Endothelial cell of umbilical vein (primary cell): ENCODE measurements at regions not wholly inside any gene's neighbourhood (a gene's known extent, or its start where the extent isn't known, plus 50 kb on each side); places are given as distances from the start of the nearest gene placed in this dataset.

ENCODE experiments used
- CTCF ChIP-seq, 2 donors: IDR thresholded peaks; 1 replicate in 1 of 2; 2 replicates in 1 of 2; pipeline ENCODE4 v1.5.1; 2011; ENCODE audit warnings: low read length in 2 of 2, mild to moderate bottlenecking in 2 of 2, moderate library complexity in 2 of 2, control low read depth in 1 of 2, inconsistent platforms in 1 of 2, low read depth in 1 of 2; ENCODE audit not compliant: insufficient read depth in 1 of 2; ENCODE audit errors: extremely low read depth in 1 of 2
- EZH2 ChIP-seq: IDR thresholded peaks from 2 replicates; pipeline ENCODE4 v1.6.1; 2012; ENCODE audit warnings: borderline replicate concordance, low read depth, mild to moderate bottlenecking, moderate library complexity, low read length, inconsistent platforms; ENCODE audit not compliant: severe bottlenecking
- JUN ChIP-seq: IDR thresholded peaks from 2 replicates; pipeline ENCODE4 v1.6.1; 2011; ENCODE audit warnings: borderline replicate concordance, low read depth; ENCODE audit not compliant: insufficient read length, insufficient read depth
- MAX ChIP-seq: IDR thresholded peaks from 2 replicates; pipeline ENCODE4 v1.6.1; 2011; ENCODE audit not compliant: insufficient read depth, insufficient read length
- MYC ChIP-seq: IDR thresholded peaks from one replicate; pipeline ENCODE4 v1.6.1; 2011; ENCODE audit warnings: mild to moderate bottlenecking, low read depth, low read length
- POLR2A ChIP-seq: IDR thresholded peaks from 2 replicates; pipeline ENCODE4 v1.6.1; 2012; ENCODE audit warnings: low read depth, mild to moderate bottlenecking, control low read depth, low read length
- POLR2AphosphoS5 ChIP-seq: IDR thresholded peaks from 2 replicates; pipeline ENCODE4 v1.6.1; 2012; ENCODE audit warnings: low read depth, mild to moderate bottlenecking, control low read depth, low read length, moderate library complexity; ENCODE audit not compliant: insufficient read depth

GRCh38 chr3:18137958-18138357 is 287.2 kb downstream of the SATB1 start:
- TF ChIP-seq POLR2A = no peak
- no peak for TF ChIP-seq CTCF (IDR thresholded peaks at IDR 0.05; ENCODE audit: extremely low read depth in 1 of 2, insufficient read depth in 1 of 2, low read depth in 1 of 2, low read length in 2 of 2)
- no peak for TF ChIP-seq JUN
- TF ChIP-seq EZH2 = no peak
- TF ChIP-seq MAX = no peak
- no peak for TF ChIP-seq POLR2AphosphoS5
- TF ChIP-seq MYC = no peak
